ENCODE measurements at regions not wholly inside any gene's neighbourhood (a gene's known extent, or its start where the extent isn't known, plus 50 kb on each side); places are given as distances from the start of the nearest gene placed in this dataset.

DNA sequence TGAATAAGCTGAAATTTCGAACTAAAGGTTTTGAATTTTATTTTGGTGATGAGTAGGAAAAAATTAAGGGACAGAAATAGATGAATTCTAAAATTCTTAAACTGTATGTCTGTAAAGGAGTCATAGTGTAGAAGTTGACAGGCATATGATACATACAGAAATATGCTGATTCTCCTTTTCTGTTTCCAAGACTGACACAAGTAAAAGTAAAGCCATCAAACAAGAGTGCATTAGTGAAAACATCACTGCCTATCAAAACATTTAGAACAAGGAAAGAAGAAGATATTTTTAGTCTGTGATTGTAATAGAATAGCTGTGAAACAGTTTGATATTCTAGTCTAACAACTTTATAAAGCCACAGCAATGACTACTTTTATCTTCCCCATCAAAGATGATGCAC lies 1318.0 kb upstream of the TENM4 start:
- H3K4me3 ChIP-seq (ENCODE audit: control insufficient read depth, low read depth, low read length) = no peak overlapping the region
- TF ChIP-seq CTCF (conservative IDR thresholded peaks at IDR 0.05; ENCODE audit: control insufficient read depth, insufficient read depth, low read depth, low read length) = no peak
- no peak for DNase-seq (ENCODE audit: low read depth)

GRCh38 chr11:80748207-80748925 lies 1307.5 kb upstream of the TENM4 start:
- no peak for DNase-seq (ENCODE audit: low read depth)
- TF ChIP-seq CTCF (conservative IDR thresholded peaks at IDR 0.05; ENCODE audit: control insufficient read depth, insufficient read depth, low read depth, low read length) = no peak

DNA sequence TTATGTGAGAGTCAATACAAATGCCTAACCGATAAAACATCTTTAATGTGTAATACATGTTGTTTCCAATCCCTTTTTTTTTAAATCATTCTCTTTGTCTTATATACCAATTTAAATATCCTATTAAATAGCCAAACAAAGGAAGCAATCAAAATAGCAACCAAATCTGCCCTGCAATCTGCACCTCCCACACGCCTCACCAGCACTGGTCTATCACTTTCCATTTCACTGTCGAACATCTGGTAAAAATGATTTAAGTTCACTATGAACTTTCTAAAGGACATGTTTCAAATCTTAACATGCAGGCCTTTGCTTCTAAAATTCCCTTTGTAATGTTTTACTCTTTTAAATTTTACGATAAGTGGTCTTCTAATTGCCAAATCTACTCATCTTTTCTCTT lies 1305.5 kb upstream of the TENM4 start:
- no peak overlapping the region for H3K4me3 ChIP-seq (ENCODE audit: control insufficient read depth, low read depth, low read length)
- no peak for DNase-seq (ENCODE audit: low read depth)
- no peak for TF ChIP-seq CTCF (conservative IDR thresholded peaks at IDR 0.05; ENCODE audit: control insufficient read depth, insufficient read depth, low read depth, low read length)

More at GRCh38 chr11:80748207-80748925, 1307.5 kb upstream of the TENM4 start:
- no peak overlapping the region for H3K4me3 ChIP-seq (ENCODE audit: control insufficient read depth, low read depth, low read length)

DNA sequence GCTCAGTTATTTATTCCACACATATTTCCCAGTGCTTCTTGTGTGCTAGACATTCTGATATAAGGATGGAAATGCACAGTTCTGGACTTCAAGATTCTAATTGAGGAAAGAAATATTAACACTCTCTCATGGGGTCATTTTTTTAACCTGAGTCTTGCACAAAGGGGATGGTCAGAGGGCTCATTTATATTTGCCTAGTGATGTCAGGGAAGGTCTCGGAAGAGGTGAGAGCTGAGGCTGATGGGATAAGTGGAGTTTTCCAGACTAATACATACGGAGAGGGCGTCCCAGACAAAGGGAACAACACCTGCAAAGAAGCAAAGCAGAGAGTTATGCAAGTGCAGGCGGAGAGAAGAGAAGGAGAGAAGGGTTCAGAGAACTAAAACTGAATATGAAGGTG lies 1304.6 kb upstream of the TENM4 start:
- DNase-seq (ENCODE audit: low read depth) = no peak
- no peak overlapping the region for H3K4me3 ChIP-seq (ENCODE audit: control insufficient read depth, low read depth, low read length)
- no peak for TF ChIP-seq CTCF (conservative IDR thresholded peaks at IDR 0.05; ENCODE audit: control insufficient read depth, insufficient read depth, low read depth, low read length)

- no peak for DNase-seq (ENCODE audit: low read depth)
- no peak for TF ChIP-seq CTCF (conservative IDR thresholded peaks at IDR 0.05; ENCODE audit: control insufficient read depth, insufficient read depth, low read depth, low read length)
- H3K4me3 ChIP-seq (ENCODE audit: control insufficient read depth, low read depth, low read length) = no peak overlapping the region
These were observed 1293.0 kb upstream of the TENM4 start for GRCh38 chr11:80733790-80734189.

DNA sequence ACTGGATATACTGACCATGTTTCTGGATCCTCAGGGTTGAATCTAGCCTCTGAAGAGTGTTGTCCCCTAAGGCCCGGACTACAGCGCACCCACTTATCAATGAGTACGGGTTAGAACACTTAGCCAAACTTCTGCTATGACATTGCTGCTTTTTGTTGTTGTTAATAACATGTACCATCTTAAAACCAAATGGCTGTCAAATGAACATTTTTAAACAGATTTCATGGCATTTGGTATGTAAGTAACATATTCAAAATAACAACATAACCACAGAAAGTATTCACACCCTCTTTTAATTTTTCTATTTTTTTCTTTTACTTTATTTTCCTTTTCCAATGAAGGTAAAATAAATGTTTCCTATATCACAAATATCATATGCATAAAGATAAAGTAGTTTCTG lies 1292.5 kb upstream of the TENM4 start:
- no peak for DNase-seq (ENCODE audit: low read depth)
- no peak overlapping the region for H3K4me3 ChIP-seq (ENCODE audit: control insufficient read depth, low read depth, low read length)
- TF ChIP-seq CTCF (conservative IDR thresholded peaks at IDR 0.05; ENCODE audit: control insufficient read depth, insufficient read depth, low read depth, low read length) = no peak

GRCh38 chr11:80727315-80727714 lies 1286.5 kb upstream of the TENM4 start:
- TF ChIP-seq CTCF (conservative IDR thresholded peaks at IDR 0.05; ENCODE audit: control insufficient read depth, insufficient read depth, low read depth, low read length) = peak; percentile 19

More at GRCh38 chr11:80727315-80727714, 1286.5 kb upstream of the TENM4 start:
- no peak overlapping the region for H3K4me3 ChIP-seq (ENCODE audit: control insufficient read depth, low read depth, low read length)
- DNase-seq (ENCODE audit: low read depth) = peak; percentile 13

Data from fibroblast of mammary gland (primary cell).